HK-2 (cell line): ENCODE measurements at regions not wholly inside any gene's neighbourhood (a gene's known extent, or its start where the extent isn't known, plus 50 kb on each side); places are given as distances from the start of the nearest gene placed in this dataset.
"Not testable (repeated sequence)": the region's sequence is repeated elsewhere in the genome, so short reads cannot be mapped to it uniquely, and the experiment has no call there.

Experiments
- DNase-seq: peaks from one replicate; pipeline ENCODE4 v3.0.0-alpha.2; 2018; ENCODE audit not compliant: unreplicated experiment

GRCh38 chrX:40373641-40374040 is 207.1 kb upstream of the ATP6AP2 start:
- DNase-seq, result no peak

GRCh38 chrX:40373025-40373424 is 207.7 kb upstream of the ATP6AP2 start:
- no peak for DNase-seq

- no peak for DNase-seq
Observed at GRCh38 chrX:40371376-40371775, 209.4 kb upstream of the ATP6AP2 start.

GRCh38 chrX:40368611-40369061 is 212.1 kb upstream of the ATP6AP2 start:
- no peak for DNase-seq

- no peak for DNase-seq
Observed at GRCh38 chrX:40366661-40367060, 214.1 kb upstream of the ATP6AP2 start.

GRCh38 chrX:40362291-40362690 is 218.5 kb upstream of the ATP6AP2 start:
- DNase-seq, result not testable (repeated sequence)

GRCh38 chrX:40360557-40360956 is 220.2 kb upstream of the ATP6AP2 start:
- DNase-seq, result no peak

- no peak for DNase-seq
Observed at GRCh38 chrX:40359593-40359992, 221.2 kb upstream of the ATP6AP2 start.

GRCh38 chrX:40358994-40359393 is 221.8 kb upstream of the ATP6AP2 start:
- DNase-seq, result no peak

GRCh38 chrX:40349251-40349650 is 231.5 kb upstream of the ATP6AP2 start:
- no peak for DNase-seq

- DNase-seq, result no peak
Observed at GRCh38 chrX:40346379-40346778, 234.4 kb upstream of the ATP6AP2 start.

GRCh38 chrX:40343319-40343718 is 237.5 kb upstream of the ATP6AP2 start:
- DNase-seq, result no peak

- no peak for DNase-seq
Observed at GRCh38 chrX:40340116-40340515, 240.7 kb upstream of the ATP6AP2 start.

- no peak for DNase-seq
Observed at GRCh38 chrX:40333344-40333743, 235.6 kb upstream of the BCOR start.

GRCh38 chrX:40331762-40332161 is 234.0 kb upstream of the BCOR start:
- DNase-seq, result no peak

GRCh38 chrX:40331353-40331752 is 233.6 kb upstream of the BCOR start:
- no peak for DNase-seq

GRCh38 chrX:40329616-40330015 is 231.9 kb upstream of the BCOR start:
- no peak for DNase-seq

- no peak for DNase-seq
Observed at GRCh38 chrX:40327085-40327484, 229.3 kb upstream of the BCOR start.

GRCh38 chrX:40326186-40326965 is 228.6 kb upstream of the BCOR start:
- no peak for DNase-seq

GRCh38 chrX:40325161-40325560 is 227.4 kb upstream of the BCOR start:
- DNase-seq, result no peak

GRCh38 chrX:40323977-40324376 is 226.2 kb upstream of the BCOR start:
- no peak for DNase-seq

- no peak for DNase-seq
Observed at GRCh38 chrX:40320819-40321218, 223.1 kb upstream of the BCOR start.

GRCh38 chrX:40318801-40319200 is 221.0 kb upstream of the BCOR start:
- DNase-seq, result no peak

GRCh38 chrX:40318076-40318475 is 220.3 kb upstream of the BCOR start:
- no peak for DNase-seq
